OCI-LY7 (cell line): ENCODE measurements at regions not wholly inside any gene's neighbourhood (a gene's known extent, or its start where the extent isn't known, plus 50 kb on each side); places are given as distances from the start of the nearest gene placed in this dataset.

Experiments used
- BruUV-seq: library from RNA; stranded (reverse); fragments of 400-500 nt; replicated peaks from 2 replicates; lab custom pipeline; 2021; lab: Mats Ljungman, UMichigan
- CTCF ChIA-PET: fragments of 300-600 bp; sonication (Branson Sonifier 250); formaldehyde crosslinking; loops from one replicate; lab custom pipeline; 2022; ENCODE audit warnings: antibody characterized with exemption; ENCODE audit not compliant: unreplicated experiment; lab: Charles Lee
- POLR2A ChIA-PET: fragments of 300-600 bp; sonication (Branson Sonifier 250); formaldehyde crosslinking; loops from one replicate; lab custom pipeline; 2022; ENCODE audit warnings: antibody characterized with exemption; lab: Charles Lee
- DNase-seq: peaks from one replicate; pipeline ENCODE4 v3.0.0-alpha.2; 2015; ENCODE audit warnings: low spot score
- H2AFZ ChIP-seq: fragments of 200-600 bp; sonication (generic), shearing (Covaris generic); 2 replicates; pipeline ENCODE4 v1.6.1; 2014; ENCODE audit warnings: mild to moderate bottlenecking, antibody characterized with exemption, low read length, moderate library complexity
- H3K27ac ChIP-seq: fragments of 200-600 bp; sonication (generic); 2 replicates; pipeline ENCODE4 v1.5.1; 2014; ENCODE audit warnings: mixed run types, low read depth, mild to moderate bottlenecking, moderate library complexity, low read length, inconsistent platforms; ENCODE audit not compliant: poor library complexity, severe bottlenecking
- H3K36me3 ChIP-seq: fragments of 200-600 bp; sonication (generic); 2 replicates; pipeline ENCODE4 v1.6.1; 2014; ENCODE audit warnings: mild to moderate bottlenecking, antibody characterized with exemption, low read length, moderate library complexity, mixed read lengths; ENCODE audit not compliant: insufficient read depth
- H3K4me1 ChIP-seq: fragments of 200-600 bp; sonication (generic); 2 replicates; pipeline ENCODE4 v1.5.1; 2014; ENCODE audit warnings: mild to moderate bottlenecking, low read length; ENCODE audit not compliant: insufficient read depth, poor library complexity, severe bottlenecking
- H3K4me2 ChIP-seq: fragments of 200-600 bp; sonication (generic); 2 replicates; pipeline ENCODE4 v1.6.1; 2014; ENCODE audit warnings: mild to moderate bottlenecking, low read length
- H3K4me3 ChIP-seq: fragments of 200-600 bp; sonication (generic); 2 replicates; pipeline ENCODE4 v1.5.1; 2014; ENCODE audit warnings: mild to moderate bottlenecking, low read depth, low read length; ENCODE audit not compliant: poor library complexity, severe bottlenecking
- H3K79me2 ChIP-seq: fragments of 200-600 bp; sonication (generic); 2 replicates; pipeline ENCODE4 v1.6.1; 2016; ENCODE audit warnings: low read depth, mild to moderate bottlenecking, low read length, moderate library complexity, mixed read lengths; ENCODE audit not compliant: insufficient read depth
- H3K9me2 ChIP-seq: fragments of 200-600 bp; sonication (generic); 2 replicates; pipeline ENCODE4 v1.6.1; 2016; ENCODE audit warnings: mild to moderate bottlenecking, low read length, mixed read lengths; ENCODE audit not compliant: insufficient read depth
- H3K9me3 ChIP-seq: fragments of 200-600 bp; sonication (generic); 2 replicates; pipeline ENCODE4 v1.6.1; 2014; ENCODE audit warnings: mild to moderate bottlenecking, mixed run types, low read length, mixed read lengths
- H4K20me1 ChIP-seq: fragments of 200-600 bp; sonication (generic); 2 replicates; pipeline ENCODE4 v1.6.1; 2014; ENCODE audit warnings: mild to moderate bottlenecking, antibody characterized with exemption, low read length, moderate library complexity, mixed read lengths; ENCODE audit not compliant: insufficient read depth
- CTCF ChIP-seq: fragments of 200-600 bp; sonication (generic); conservative IDR thresholded peaks from 2 replicates; pipeline ENCODE4 v1.5.1; 2014; ENCODE audit warnings: mild to moderate bottlenecking, antibody characterized with exemption, low read length, moderate library complexity, mixed read lengths
- EZH2phosphoT487 ChIP-seq: fragments of 200-600 bp; sonication (generic); IDR thresholded peaks from 2 replicates; pipeline ENCODE4 v1.6.1; 2018; ENCODE audit warnings: low read depth, borderline replicate concordance, mild to moderate bottlenecking, mixed run types, antibody characterized with exemption, low read length, moderate library complexity, mixed read lengths
- intact Hi-C: fragments of 100-400 bp; cut with micrococcal nuclease; formaldehyde crosslinking; loops from one replicate; pipeline ENCODE4 v1.10.0; 2022; ENCODE audit not compliant: unreplicated experiment

DNA sequence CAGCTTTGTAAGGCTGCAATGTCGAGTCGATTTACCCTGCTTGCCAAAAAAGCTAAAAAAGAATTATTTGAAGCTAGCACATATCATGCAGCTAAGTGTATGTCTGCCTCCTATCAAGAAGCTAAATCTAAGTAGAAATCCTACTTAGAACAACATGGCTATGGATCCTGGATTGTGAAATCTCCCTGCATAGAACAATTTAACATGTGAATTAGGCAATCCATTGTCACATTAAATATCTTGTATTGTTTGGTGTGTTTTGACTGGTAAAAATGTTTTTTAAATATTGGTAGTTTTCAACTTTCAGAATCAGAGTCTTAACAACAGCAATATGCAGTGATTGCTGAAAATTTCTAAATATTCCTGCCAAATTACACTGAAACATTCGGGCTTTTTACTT lies 73.3 kb downstream of the SKIDA1 start:
- CTCF ChIA-PET: no interaction called here
- DNase-seq: no peak
- no TSS peak for BruUV-seq

DNA sequence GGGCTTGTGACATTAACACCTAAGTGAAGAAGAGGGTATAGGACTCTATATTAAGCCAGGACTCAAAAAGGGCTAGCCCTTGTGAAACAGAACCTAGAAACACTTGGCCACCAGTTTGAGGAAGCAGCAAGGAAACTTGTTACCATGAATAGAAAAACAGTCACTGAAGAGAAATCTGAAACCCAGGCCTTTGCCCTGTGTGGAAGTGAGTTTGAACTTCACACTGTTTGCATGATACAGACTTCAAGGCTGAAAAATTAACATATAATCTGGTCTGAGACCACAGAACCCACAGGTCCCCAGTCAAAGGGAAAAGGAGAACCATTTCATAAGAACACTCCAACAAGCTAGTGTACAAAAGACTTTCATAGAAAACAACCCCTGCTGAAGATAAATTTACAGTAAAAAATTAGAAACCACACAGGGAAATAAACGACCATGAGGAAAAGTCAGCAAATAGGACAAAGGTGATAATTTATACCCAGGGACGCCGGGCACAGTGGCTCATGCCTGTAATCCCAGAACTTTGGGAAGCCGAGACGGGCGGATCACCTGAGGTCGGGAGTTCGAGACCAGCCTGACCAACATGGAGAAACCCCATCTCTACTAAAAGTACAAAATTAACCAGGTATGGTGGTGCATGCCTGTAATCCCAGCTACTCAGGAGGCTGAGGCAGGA lies 76.1 kb downstream of the SKIDA1 start:
- no peaks in the 10 kb centered on the region for H3K9me3 ChIP-seq
- H2AFZ ChIP-seq: no peak overlapping the region
- intact Hi-C loops: no loop called here
- ChIA-PET POLR2A (interaction anchor here (0.6 kb wide), 1 partner anchor 43 kb away, joined by 3 read pairs; no protein-coding TSS in a partner anchor), CTCF (no interaction called here)
- no peaks in the 10 kb centered on the region for H3K9me2 ChIP-seq
- no peaks in the 10 kb centered on the region for H3K4me1 ChIP-seq
- no peak overlapping the region for H3K4me2 ChIP-seq
- H3K4me3 ChIP-seq: no peak overlapping the region
- H4K20me1 ChIP-seq: no peaks in the 10 kb centered on the region
- no peak for DNase-seq
- no peaks in the 10 kb centered on the region for H3K36me3 ChIP-seq
- TF ChIP-seq EZH2phosphoT487 (no peak), CTCF (no peak)
- H3K27ac ChIP-seq: no peak overlapping the region
- no peaks in the 10 kb centered on the region for H3K79me2 ChIP-seq
- BruUV-seq: no TSS peak

More for the DNA sequence above, 73.3 kb downstream of the SKIDA1 start:
- Histone ChIP-seq H3K36me3 (no peaks in the 10 kb centered on the region), H3K4me1 (no peaks in the 10 kb centered on the region), H3K79me2 (no peaks in the 10 kb centered on the region), H3K9me2 (no peaks in the 10 kb centered on the region), H4K20me1 (no peaks in the 10 kb centered on the region), H2AFZ (no peak overlapping the region), H3K4me2 (no peak overlapping the region), H3K27ac (no peak overlapping the region), H3K4me3 (no peak overlapping the region), H3K9me3 (no peaks in the 10 kb centered on the region)
- TF ChIP-seq CTCF (no peak), EZH2phosphoT487 (no peak)
- POLR2A ChIA-PET: interaction anchor here (0.6 to 0.7 kb wide), 4 partner anchors 9 to 842 kb away, joined by 3 to 6 read pairs (median 4); no protein-coding TSS in a partner anchor
- intact Hi-C loops: no loop called here

DNA sequence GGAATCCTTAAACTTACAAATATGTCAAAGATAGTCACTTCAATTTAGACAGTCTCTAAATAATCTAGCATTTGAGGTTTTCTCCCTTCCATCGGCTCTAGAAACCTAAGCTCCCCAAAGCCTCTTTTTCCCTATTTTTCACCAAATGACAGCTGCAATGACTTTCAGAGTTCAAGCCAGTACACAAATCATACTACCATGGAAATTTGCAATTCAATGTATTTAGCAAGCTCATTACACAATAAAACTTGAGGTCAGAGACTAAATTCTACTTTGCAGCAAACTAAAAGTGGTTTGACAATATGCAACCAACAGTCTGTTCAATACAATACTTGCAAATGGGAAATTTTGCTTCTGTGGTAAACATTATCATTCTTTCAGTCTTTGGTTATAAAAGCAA lies 80.3 kb downstream of the SKIDA1 start:
- intact Hi-C loops: no loop called here
- TF ChIP-seq EZH2phosphoT487: no peak
- no peak overlapping the region for H3K4me2 ChIP-seq
- no peaks in the 10 kb centered on the region for H3K9me2 ChIP-seq
- POLR2A ChIA-PET: no interaction called here
- H3K4me1 ChIP-seq: no peaks in the 10 kb centered on the region
- no peaks in the 10 kb centered on the region for H3K36me3 ChIP-seq
- no peaks in the 10 kb centered on the region for H3K9me3 ChIP-seq
- H3K79me2 ChIP-seq: no peaks in the 10 kb centered on the region
- CTCF ChIA-PET: no interaction called here
- no TSS peak for BruUV-seq
- H3K27ac ChIP-seq: no peak overlapping the region
- no peak overlapping the region for H3K4me3 ChIP-seq
- no peak overlapping the region for H2AFZ ChIP-seq
- no peak for DNase-seq
- H4K20me1 ChIP-seq: no peaks in the 10 kb centered on the region
